Limb (tissue), 2 donors: ENCODE measurements at regions not wholly inside any gene's neighbourhood (a gene's known extent, or its start where the extent isn't known, plus 50 kb on each side); places are given as distances from the start of the nearest gene placed in this dataset.

Experiments used
- DNase-seq, 2 donors: peaks; one replicate each; pipeline ENCODE4 v3.0.0-alpha.2; 2016; ENCODE audit errors: extremely low spot score in 2 of 2

GRCh38 chr6:166728884-166729530 lies 102.0 kb upstream of the RPS6KA2 start:
- DNase-seq = peak in 1 of 2 donors; percentile 11

DNA sequence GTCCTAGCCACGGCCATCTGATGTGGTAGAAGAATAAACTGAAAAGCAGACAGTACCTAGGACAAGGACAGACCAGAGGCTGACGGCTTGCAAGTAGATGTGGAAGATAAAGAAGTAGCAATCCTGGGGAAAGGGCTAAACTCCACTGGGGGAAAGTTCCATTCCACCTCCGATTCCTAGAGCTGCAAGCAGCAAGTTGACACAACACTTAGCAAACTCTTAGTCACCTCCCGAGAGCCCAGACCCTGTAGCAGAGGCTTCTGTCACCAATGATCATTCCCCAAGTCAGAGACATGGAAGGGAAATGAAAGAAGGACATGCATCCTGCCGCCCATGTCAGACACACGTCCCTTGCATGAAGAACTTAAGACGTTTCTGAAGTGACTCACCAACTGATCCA lies 99.2 kb upstream of the RPS6KA2 start:
- DNase-seq = peak in 1 of 2 donors; percentile 12

DNA sequence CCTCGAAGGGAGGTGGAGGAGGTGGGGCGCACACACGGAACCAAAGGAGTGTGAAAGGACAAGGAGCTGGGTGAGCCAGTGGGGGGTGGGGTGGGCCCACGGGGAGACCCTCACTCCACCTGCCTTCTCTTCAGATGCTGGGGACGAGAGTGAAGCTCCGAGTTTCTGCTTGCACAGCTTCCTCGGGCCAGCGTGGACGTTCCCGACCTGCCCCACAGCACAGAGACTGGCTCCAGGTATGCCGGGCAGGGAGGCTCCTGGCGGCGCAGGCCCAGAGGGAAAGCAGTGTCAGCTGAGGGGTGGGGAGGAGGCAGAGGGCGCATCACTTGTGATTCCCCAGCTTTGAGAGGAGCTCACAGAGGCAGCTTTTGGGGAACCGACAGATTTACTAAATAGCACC lies 98.5 kb upstream of the RPS6KA2 start:
- peak in 1 of 2 donors; percentile 20 for DNase-seq

- peak in 1 of 2 donors; percentile 4 for DNase-seq
Measured at GRCh38 chr6:166724576-166724975, 97.5 kb upstream of the RPS6KA2 start.

DNA sequence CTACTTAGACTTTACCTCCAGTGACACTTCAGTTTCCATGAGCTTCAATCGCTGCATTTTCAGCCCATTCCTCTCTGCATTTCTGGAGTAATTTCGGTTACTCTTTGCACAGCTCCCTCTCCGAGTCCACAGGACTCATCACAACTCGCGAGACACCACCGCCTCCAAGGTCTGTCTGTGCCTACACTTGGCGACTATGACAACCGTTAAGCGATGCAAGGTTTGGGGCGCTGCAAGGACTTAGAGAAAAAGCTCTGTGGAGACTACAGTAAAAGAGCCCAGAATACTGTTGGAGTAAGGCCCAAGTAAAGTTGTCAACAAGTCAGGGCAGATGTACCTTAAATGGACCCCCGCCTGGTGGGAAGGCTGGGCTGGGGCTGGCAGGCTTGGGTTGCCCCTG lies 95.7 kb upstream of the RPS6KA2 start:
- DNase-seq = peak in 1 of 2 donors; percentile 9

DNA sequence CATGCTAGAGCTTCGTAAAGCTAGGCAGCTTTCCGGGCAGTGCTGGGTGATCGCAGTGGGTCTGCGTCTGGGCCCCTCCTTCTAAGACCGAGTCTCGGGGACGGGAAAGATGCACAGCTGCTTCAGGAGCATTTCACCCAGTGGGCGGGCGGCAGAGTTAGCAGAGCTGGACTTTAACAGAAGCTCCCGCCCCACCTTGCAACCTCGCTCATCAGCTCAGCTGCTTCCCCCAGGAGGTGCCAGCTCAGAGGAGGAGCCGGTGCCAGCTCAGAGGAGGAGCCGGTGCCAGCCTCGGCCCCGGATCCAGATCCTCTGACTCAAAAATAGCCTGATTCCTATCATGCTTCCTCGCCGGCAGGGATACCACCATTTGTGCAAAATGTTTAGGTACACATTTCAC lies 94.5 kb upstream of the RPS6KA2 start:
- DNase-seq = peak in 1 of 2 donors; percentile 6

DNA sequence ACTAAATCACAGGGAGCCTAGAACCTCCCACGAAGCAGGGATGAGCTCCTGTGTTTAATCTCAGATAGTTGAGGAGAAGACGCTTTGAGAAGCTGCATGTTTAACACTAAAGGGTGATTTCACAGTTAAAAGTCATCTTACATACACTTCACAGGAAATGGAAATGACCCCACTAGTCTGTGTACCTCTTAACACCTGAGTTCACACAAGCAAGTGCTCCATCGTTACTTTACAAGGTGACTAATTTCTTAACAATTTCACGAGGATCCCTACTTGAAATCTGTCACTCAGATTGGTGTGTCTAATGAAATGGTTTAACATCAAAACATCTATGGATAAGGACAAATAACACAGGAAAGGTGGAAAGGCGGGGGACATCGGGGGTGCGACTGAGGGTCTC lies 93.8 kb upstream of the RPS6KA2 start:
- peak in 1 of 2 donors; percentile 5 for DNase-seq

DNA sequence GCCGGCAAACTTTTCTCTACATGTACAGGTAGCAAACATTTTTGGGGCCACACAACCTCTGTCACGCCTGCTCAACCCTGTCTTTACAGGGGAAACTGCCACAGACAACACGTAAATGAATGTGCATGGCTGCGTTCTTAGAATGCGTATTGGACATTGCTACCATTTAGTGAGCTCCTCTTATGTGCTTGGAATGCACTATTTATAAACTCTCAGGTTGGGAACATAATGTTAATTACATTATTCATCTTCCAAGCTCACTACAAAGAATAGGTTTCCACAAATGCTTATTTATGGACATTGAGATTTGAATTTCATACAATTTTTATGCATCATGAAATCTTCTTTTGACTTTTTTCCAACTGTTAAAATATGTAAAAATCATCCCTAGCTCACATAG lies 92.0 kb upstream of the RPS6KA2 start:
- DNase-seq = no peak

GRCh38 chr6:166718516-166718915 lies 91.5 kb upstream of the RPS6KA2 start:
- peak in 1 of 2 donors; percentile 1 for DNase-seq

DNA sequence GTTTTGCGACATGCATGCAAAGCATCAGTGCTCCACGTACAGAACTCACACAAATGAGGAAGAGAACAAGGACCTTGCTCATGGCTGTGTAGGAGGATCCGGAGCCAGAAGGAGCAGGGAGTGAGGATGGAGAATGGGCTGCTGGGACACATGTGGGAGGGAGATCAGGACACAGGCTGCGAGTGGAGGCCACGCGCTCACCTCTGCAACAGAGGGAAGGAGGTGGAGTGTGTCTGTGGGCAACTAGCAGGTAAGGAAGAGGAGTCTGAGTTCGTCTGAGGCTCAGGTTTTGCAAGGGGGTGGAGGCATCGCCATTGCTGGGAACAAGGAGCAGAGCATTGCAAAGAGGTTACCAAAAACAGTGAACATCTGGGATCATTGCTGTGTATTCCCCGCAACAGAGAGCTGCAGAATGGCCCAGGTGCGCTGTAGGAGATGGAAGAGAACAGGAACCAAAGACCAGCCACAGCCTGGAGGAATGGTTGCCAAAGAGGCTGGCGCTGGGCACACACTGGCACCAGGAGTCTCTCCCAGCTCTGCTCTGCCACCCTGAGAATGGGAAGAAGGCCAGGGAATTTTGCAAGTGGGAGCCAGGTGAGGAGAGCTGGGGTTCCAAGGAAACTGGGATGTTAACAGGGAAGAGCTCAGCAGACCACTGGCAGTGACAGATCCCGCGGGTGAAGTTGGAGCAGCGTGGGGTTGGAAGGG lies 90.0 kb upstream of the RPS6KA2 start:
- peak in 1 of 2 donors; percentile 12 for DNase-seq

- no peak for DNase-seq
Measured at GRCh38 chr6:166715992-166716391, 88.9 kb upstream of the RPS6KA2 start.

GRCh38 chr6:166715065-166715464 lies 88.0 kb upstream of the RPS6KA2 start:
- DNase-seq = peak in 1 of 2 donors; percentile 42

GRCh38 chr6:166714581-166714980 lies 87.5 kb upstream of the RPS6KA2 start:
- DNase-seq = peak in 1 of 2 donors; percentile 21

DNA sequence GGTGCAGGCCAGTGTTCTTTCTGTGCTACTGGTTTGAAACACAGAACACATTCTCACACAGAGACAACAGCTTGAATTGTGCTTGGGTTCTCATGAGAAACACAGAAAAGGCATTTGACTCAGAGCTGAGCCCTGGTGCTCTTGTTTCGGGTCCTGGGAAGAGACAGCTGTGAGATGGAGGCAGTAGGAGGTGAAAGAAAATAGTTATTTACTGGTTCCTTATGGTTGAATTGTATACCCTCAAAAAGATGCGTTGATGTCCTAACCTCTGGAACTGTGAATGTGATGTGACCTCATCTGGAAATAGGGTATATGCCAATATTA lies 87.1 kb upstream of the RPS6KA2 start:
- peak in 1 of 2 donors; percentile 1 for DNase-seq

GRCh38 chr6:166713434-166714186 lies 86.6 kb upstream of the RPS6KA2 start:
- DNase-seq = peak in 1 of 2 donors; percentile 23

DNA sequence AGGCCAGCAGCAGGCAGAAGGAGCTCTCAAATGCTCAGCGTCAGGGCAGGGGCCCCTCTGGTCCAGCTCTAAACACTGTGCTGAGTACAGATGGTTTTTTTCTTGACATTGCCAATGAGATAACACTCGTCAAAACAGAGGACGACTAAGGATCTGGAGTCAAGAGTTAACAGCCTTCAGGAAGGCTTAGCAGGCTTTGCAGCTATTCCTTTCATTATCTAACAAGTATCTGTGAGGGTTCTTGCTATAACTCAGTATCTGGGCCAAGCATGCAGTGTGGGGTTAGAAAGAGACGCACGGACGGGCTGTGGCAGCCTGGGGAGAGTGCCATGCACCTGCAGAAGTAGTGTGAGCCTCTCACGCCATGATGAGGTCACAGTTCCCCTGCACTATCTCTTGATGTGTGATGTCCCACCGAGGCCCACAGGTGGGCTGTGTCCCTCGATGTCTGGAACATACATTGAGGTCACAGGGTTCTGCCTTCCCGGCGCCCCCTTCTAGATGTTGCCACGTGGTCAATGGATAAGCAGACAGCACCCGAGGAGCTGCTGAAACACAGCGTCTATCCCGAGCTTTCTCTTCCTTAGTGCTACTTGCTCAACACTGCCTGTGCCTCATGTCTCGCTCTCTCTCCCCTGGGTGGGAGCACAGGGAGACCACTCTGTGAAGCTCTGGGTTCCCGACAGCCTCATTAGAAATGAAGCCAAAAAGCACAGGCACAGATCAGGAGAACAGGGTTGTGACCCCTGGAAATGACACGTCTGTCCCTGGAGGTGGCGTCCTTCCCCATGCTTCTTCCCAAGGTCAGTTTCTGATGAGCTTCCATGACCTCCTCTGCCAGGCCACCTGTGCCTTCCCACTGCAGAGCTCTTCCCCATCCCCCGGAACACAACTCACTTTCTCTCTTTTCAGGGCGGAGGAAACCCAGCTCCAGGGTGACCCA lies 85.5 kb upstream of the RPS6KA2 start:
- peak in 1 of 2 donors; percentile 27 for DNase-seq

GRCh38 chr6:166710084-166710483 lies 83.0 kb upstream of the RPS6KA2 start:
- no peak for DNase-seq

DNA sequence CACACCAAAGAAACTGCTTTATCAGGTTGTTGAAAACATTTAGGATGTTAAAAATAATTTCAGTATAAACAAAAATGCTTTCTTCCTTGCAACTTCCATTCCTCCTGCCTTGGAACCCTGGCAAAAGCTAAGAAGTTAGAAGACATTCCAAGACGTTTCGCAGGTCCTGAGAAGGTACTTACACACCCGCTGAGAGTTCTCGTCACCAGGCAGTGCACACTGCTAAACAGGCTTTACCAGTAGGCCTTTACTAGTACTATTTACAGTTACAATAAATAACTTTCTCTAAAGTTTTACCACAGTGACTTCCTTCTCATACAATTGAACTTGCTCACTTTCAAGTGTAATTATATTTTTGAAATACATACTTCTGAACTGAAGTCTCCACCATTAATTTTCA lies 81.4 kb upstream of the RPS6KA2 start:
- peak in 1 of 2 donors; percentile 3 for DNase-seq

- peak in 1 of 2 donors; percentile 51 for DNase-seq
Measured at GRCh38 chr6:166707045-166707444, 80.0 kb upstream of the RPS6KA2 start.

- no peak for DNase-seq
Measured at GRCh38 chr6:166705069-166705468, 78.0 kb upstream of the RPS6KA2 start.

GRCh38 chr6:166704171-166704570 lies 77.1 kb upstream of the RPS6KA2 start:
- DNase-seq = no peak
